Cardiac fibroblast (primary cell): ENCODE measurements at regions not wholly inside any gene's neighbourhood (a gene's known extent, or its start where the extent isn't known, plus 50 kb on each side); places are given as distances from the start of the nearest gene placed in this dataset.

Source experiments
- DNase-seq, 2 donors: peaks; one replicate each; pipeline versions ENCODE4 v3.0.0 to v3.0.0-alpha.2; 2010; ENCODE audit warnings: low read depth in 2 of 2
- H3K4me3 ChIP-seq, 2 donors: replicated peaks in 1 of 2; 1 replicate in 1 of 2; 2 replicates in 1 of 2; pipeline ENCODE4 v1.5.1; 2011; ENCODE audit warnings: low read depth in 2 of 2, low read length in 2 of 2, mild to moderate bottlenecking in 2 of 2, moderate library complexity in 1 of 2
- TF ChIP-seq, protein P1 (sequence below): IDR thresholded peaks from one replicate; pipeline ENCODE4 v1.5.1; 2011; ENCODE audit warnings: low read depth, mild to moderate bottlenecking, low read length, inconsistent platforms

DNA sequence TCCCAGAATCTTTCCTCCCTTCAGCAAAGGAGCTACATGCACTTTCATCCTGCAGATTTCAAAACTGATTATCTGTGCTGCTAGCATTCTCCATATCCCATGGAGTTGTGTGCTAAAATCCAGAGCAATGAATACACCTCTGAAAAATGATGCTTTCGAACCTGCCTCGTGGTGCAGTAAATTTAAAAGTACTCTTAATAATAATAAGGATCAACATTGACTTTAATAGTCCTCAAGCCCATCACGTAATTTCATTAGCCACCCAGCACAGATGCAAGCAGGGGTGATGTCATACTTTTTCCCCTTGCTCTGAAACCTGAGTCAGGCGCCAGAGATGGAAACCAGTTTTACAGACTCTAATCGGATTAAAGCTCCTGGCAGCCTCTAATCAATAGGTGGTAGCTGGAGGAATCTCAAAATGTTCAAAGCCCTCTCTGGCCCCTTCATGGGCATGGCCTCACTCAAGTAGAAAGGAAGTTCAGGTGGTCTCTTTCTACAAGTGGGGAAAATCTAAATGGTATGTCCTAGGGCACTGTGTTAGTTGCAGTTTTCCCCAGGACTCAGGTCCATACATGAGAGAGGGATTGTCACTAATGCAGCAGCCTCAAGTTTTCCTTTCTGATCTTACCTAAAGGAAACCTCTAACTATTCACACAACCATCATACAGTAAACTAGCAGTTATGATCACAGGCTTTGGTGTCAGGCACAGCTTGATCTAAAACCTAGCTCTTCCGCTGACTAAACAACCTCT is 221.6 kb upstream of the SLC30A5 start:
- H3K4me3 ChIP-seq: no peak overlapping the region
- TF ChIP-seq, protein P1, sequence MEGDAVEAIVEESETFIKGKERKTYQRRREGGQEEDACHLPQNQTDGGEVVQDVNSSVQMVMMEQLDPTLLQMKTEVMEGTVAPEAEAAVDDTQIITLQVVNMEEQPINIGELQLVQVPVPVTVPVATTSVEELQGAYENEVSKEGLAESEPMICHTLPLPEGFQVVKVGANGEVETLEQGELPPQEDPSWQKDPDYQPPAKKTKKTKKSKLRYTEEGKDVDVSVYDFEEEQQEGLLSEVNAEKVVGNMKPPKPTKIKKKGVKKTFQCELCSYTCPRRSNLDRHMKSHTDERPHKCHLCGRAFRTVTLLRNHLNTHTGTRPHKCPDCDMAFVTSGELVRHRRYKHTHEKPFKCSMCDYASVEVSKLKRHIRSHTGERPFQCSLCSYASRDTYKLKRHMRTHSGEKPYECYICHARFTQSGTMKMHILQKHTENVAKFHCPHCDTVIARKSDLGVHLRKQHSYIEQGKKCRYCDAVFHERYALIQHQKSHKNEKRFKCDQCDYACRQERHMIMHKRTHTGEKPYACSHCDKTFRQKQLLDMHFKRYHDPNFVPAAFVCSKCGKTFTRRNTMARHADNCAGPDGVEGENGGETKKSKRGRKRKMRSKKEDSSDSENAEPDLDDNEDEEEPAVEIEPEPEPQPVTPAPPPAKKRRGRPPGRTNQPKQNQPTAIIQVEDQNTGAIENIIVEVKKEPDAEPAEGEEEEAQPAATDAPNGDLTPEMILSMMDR: no peak
- no peak for DNase-seq

DNA sequence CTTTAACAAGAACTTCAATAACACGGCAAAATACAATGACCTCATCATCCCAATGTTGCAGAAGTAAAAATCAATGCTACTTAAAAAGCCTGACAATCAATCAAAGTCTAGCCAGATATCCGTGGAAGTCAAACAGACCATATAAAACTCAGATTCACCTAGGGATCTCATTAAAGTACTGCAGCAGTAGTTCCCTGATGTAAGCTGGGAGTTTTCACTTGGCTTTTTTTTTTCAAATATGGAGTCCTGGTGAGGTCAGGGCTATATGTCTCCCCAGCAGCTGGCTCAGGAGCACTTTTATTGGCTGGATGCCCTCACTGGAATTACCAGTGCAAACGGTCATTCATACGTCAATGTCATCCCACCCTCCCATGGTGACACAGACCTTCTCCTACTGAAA is 220.6 kb upstream of the SLC30A5 start:
- no peak overlapping the region for H3K4me3 ChIP-seq
- TF ChIP-seq, protein P1: no peak
- no peak for DNase-seq

DNA sequence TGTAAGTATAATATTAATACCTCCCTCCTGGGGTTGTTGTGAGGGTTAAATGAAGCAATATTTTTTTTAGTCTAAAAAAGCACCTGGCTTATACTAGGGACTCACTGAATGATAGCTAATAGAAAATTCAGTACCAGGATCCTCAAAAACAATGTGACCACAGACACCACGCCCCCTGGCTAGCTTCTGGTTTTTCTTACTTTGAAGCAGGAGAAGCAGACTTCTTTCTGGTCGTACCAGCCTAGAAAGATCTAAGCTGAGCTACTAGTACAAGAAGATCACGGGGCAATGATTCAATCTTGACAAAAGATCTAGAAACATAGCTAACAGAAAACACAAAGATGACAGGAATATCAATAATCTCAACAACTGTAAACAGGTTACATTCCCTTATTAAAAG is 218.5 kb upstream of the SLC30A5 start:
- H3K4me3 ChIP-seq: no peak overlapping the region
- DNase-seq: no peak
- TF ChIP-seq, protein P1: no peak

DNA sequence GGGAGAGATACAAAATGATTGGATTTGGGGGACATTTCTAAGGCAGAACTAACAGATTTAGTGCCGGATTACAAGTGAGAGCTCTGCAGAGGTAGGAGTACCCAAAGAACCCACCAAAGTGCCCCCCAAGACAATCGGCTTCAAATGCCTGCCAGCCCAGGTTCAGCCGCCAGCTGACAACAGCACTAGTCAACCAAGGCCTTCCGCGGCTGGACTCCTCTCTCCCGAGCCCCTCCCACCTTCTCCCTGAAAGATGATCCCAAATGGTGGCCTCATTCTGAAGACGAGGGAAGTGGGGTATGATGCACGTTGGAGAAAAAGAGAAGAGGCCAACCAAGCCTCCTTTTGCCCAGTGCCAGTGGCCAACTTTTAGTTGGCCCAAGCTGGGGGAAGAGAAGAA is 210.4 kb upstream of the SLC30A5 start:
- TF ChIP-seq, protein P1: no peak
- no peak overlapping the region for H3K4me3 ChIP-seq
- no peak for DNase-seq

DNA sequence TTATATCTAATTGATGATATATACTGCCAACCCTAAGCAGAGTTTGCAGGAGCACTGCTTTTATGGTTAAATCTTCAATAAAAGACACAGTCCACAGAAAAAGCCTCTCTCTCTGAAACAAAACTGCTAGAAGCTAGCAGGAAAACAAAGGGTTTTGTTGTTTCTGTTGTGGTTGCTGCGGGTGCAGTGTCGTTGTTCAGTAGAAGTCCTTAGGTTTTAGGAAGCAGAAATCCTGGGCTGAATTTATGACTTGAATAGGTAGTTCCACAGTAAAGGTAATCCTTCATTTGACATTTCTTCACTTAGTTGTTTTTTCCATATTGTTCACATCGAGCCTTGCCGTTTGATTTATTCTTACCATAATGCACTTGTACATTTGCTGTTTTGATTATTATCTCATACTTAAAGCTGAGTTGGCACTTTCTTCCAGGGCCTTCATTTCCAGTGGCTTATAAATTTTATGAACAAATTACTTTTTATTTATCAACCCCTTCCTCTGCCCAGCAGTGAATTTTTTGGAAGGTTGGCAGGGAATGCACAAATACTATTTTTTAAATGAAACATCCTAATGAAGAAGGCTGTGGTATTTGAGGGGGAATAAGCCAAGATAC is 209.6 kb upstream of the SLC30A5 start:
- H3K4me3 ChIP-seq: no peak overlapping the region
- no peak for DNase-seq

DNA sequence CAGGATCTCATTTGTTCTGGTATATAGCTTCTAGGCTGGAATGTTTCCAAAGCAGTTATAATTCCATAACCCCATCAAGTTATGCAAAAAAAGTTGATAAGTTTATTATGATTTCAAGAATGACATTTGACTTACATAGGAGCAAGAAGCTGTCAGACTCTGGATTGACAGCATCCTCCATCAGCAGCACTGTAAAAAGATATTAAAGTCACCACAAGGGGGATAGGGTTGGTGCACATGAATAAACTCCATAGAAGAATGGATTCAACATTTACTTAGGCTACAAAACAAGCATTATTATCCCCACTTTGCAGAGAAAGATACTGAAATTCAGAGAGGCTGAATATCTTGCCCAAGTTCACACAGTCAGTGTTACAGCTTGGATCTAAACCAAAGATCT is 208.9 kb upstream of the SLC30A5 start:
- H3K4me3 ChIP-seq: no peak overlapping the region
- DNase-seq: peak; percentile 17 to 26
- TF ChIP-seq, protein P1: peak; percentile 34

More for the DNA sequence above, 209.6 kb upstream of the SLC30A5 start:
- TF ChIP-seq, protein P1: no peak
